Spleen (tissue), 11 donors: ENCODE measurements at regions not wholly inside any gene's neighbourhood (a gene's known extent, or its start where the extent isn't known, plus 50 kb on each side); places are given as distances from the start of the nearest gene placed in this dataset.

Experiments
- DNase-seq: peaks from one replicate; pipeline ENCODE4 v3.0.0-alpha.2; 2020
- H3K27ac ChIP-seq, 8 donors: fragments of 200-600 bp; sonication (generic) in 7 of 8; 1 replicate in 4 of 8; 2 replicates in 4 of 8; pipeline versions ENCODE4 v1.5.0 to v1.8.0; 2016 to 2021; ENCODE audit warnings: inconsistent platforms in 4 of 8, mild to moderate bottlenecking in 4 of 8, moderate library complexity in 1 of 8
- H3K27me3 ChIP-seq, 7 donors: fragments of 200-600 bp; sonication (generic) in 6 of 7; replicated peaks in 1 of 7; 1 replicate in 4 of 7; 2 replicates in 3 of 7; pipeline versions ENCODE4 v1.5.0 to v1.8.0; 2016 to 2021; ENCODE audit warnings: inconsistent platforms in 3 of 7, mild to moderate bottlenecking in 1 of 7
- H3K36me3 ChIP-seq, 6 donors: fragments of 200-600 bp; sonication (generic) in 5 of 6; 1 replicate in 4 of 6; 2 replicates in 2 of 6; pipeline versions ENCODE4 v1.5.0 to v1.8.0; 2016 to 2021; ENCODE audit warnings: inconsistent platforms in 2 of 6
- H3K4me1 ChIP-seq, 6 donors: fragments of 200-600 bp; sonication (generic) in 5 of 6; 1 replicate in 3 of 6; 2 replicates in 3 of 6; pipeline versions ENCODE4 v1.5.0 to v1.8.0; 2016 to 2021; ENCODE audit warnings: inconsistent platforms in 3 of 6
- H3K4me3 ChIP-seq, 8 donors: fragments of 200-600 bp; sonication (generic) in 7 of 8; 1 replicate in 4 of 8; 2 replicates in 4 of 8; pipeline versions ENCODE4 v1.5.0 to v1.8.0; 2016 to 2021; ENCODE audit warnings: inconsistent platforms in 4 of 8, mild to moderate bottlenecking in 4 of 8, moderate library complexity in 2 of 8
- H3K9me3 ChIP-seq, 8 donors: fragments of 200-600 bp; sonication (generic) in 7 of 8; 1 replicate in 4 of 8; 2 replicates in 4 of 8; pipeline versions ENCODE4 v1.5.0 to v1.8.0; 2016 to 2021; ENCODE audit warnings: inconsistent platforms in 4 of 8
- CTCF ChIP-seq, 11 experiments: fragments of 200-600 bp in 7 of 11; fragments of 450-650 bp in 4 of 11; sonication (generic) in 4 of 11; IDR thresholded peaks in 8 of 11; conservative IDR thresholded peaks in 3 of 11; 1 replicate in 7 of 11; 2 replicates in 4 of 11; pipeline versions ENCODE4 v1.4.0 to v1.8.0; 2016 to 2021; ENCODE audit warnings: antibody characterized with exemption in 11 of 11, inconsistent platforms in 4 of 11, mild to moderate bottlenecking in 1 of 11
- POLR2A ChIP-seq, 3 donors: fragments of 450-650 bp; IDR thresholded peaks; one replicate each; pipeline ENCODE4 v1.5.1; 2017; ENCODE audit warnings: antibody characterized with exemption in 3 of 3, mild to moderate bottlenecking in 1 of 3
- POLR2AphosphoS5 ChIP-seq, 3 donors: sonication (generic); formaldehyde crosslinking; IDR thresholded peaks; one replicate each; pipeline ENCODE4 v1.5.1; 2017; ENCODE audit warnings: antibody characterized with exemption in 3 of 3
- WGBS, 5 donors: extraction: QIAGEN DNeasy Blood & Tissue Kit in 3 of 5; methylation state at CpG; one replicate each; pipeline versions ENCODE4 v1.1.5 to v1.1.7; 2013 to 2018; 5-methylcytosine and 5-hydroxymethylcytosine counted together
- intact Hi-C: fragments of 100-400 bp; cut with DNase I; formaldehyde crosslinking; loops from one replicate; pipeline ENCODE4 v1.15.0; 2023; ENCODE audit warnings: low total_unique reads
- donor health status: healthy with polysubstance abuse.
- donor health status: DM: no; HTN: no; CAD: no; lungs with moderate emphysema.
- donor health status: DM: no; HTN: no; CAD: no.
- donor health status: Bipolar disorder and iron deficiency.
- donor health status: healthy.
- donor health status: DM: no; HTN: no; CAD: no.
- donor health status: DM: yes; HTN: yes; CAD: no.

- DNase-seq, result no peak
- intact Hi-C loops, result no loop called here
- peaks cover 0 to 11% (median 0%) of the 10 kb centered on the region in 8 donors for H3K9me3 ChIP-seq
- TF ChIP-seq POLR2A (IDR thresholded peaks at IDR 0.05) (no peak), POLR2AphosphoS5 (IDR thresholded peaks at IDR 0.05) (no peak), CTCF (IDR thresholded peaks at IDR 0.05 in 8 of 11, conservative IDR thresholded peaks at IDR 0.05 in 3 of 11) (no peak)
- H3K4me3 ChIP-seq, result no peak overlapping the region
- H3K27ac ChIP-seq, result no peak overlapping the region
- no peaks in the 10 kb centered on the region for H3K4me1 ChIP-seq
- H3K36me3 ChIP-seq, result no peaks in the 10 kb centered on the region
- H3K27me3 ChIP-seq, result no peaks in the 10 kb centered on the region
- whole genome bisulfite sequencing, 5 donors, result 69 to 93% (median 78%) methylated on average over 1 of the region's 1 CpG
Observed at GRCh38 chrX:11932423-11932822, 174.4 kb downstream of the MSL3 start.

- 55 to 89% (median 62%) methylated on average over 1 of the region's 1 CpG for WGBS, 5 donors
- H3K9me3 ChIP-seq, result no peaks in the 10 kb centered on the region
- intact Hi-C loops, result no loop called here
Observed at GRCh38 chrX:11934089-11934488, 176.1 kb downstream of the MSL3 start.

GRCh38 chrX:11941571-11941970 lies 183.5 kb downstream of the MSL3 start:
- Histone ChIP-seq H3K9me3 (no peaks in the 10 kb centered on the region), H3K4me1 (no peaks in the 10 kb centered on the region), H3K27ac (no peak overlapping the region), H3K27me3 (peaks cover 0 to 10% (median 0%) of the 10 kb centered on the region in 7 donors), H3K4me3 (no peak overlapping the region), H3K36me3 (no peaks in the 10 kb centered on the region)
- WGBS, 5 donors, result 65 to 84% (median 74%) methylated on average over 5 of the region's 5 CpGs
- DNase-seq, result no peak
- TF ChIP-seq POLR2A (IDR thresholded peaks at IDR 0.05) (no peak), POLR2AphosphoS5 (IDR thresholded peaks at IDR 0.05) (no peak), CTCF (IDR thresholded peaks at IDR 0.05 in 8 of 11, conservative IDR thresholded peaks at IDR 0.05 in 3 of 11) (no peak)
- intact Hi-C loops, result no loop called here

More at GRCh38 chrX:11934089-11934488, 176.1 kb downstream of the MSL3 start:
- TF ChIP-seq POLR2A (IDR thresholded peaks at IDR 0.05), result no peak
- TF ChIP-seq POLR2AphosphoS5 (IDR thresholded peaks at IDR 0.05), result no peak
- no peak for TF ChIP-seq CTCF (IDR thresholded peaks at IDR 0.05 in 8 of 11, conservative IDR thresholded peaks at IDR 0.05 in 3 of 11)
- H3K36me3 ChIP-seq, result no peaks in the 10 kb centered on the region
- H3K4me3 ChIP-seq, result no peak overlapping the region
- no peak overlapping the region for H3K27ac ChIP-seq
- no peak for DNase-seq
- no peaks in the 10 kb centered on the region for H3K27me3 ChIP-seq
- H3K4me1 ChIP-seq, result no peaks in the 10 kb centered on the region

GRCh38 chrX:11944501-11944900 lies 186.5 kb downstream of the MSL3 start:
- intact Hi-C loops, result no loop called here
- DNase-seq, result no peak
- H3K4me1 ChIP-seq, result no peaks in the 10 kb centered on the region
- no peak overlapping the region for H3K4me3 ChIP-seq
- H3K9me3 ChIP-seq, result no peaks in the 10 kb centered on the region
- 18 to 24% (median 21%) methylated on average over 3 to 5 of the region's 5 CpGs for WGBS, 5 donors
- H3K27me3 ChIP-seq, result peaks cover 0 to 10% (median 0%) of the 10 kb centered on the region in 7 donors
- H3K27ac ChIP-seq, result no peak overlapping the region
- no peaks in the 10 kb centered on the region for H3K36me3 ChIP-seq
- TF ChIP-seq POLR2A (IDR thresholded peaks at IDR 0.05), result no peak
- TF ChIP-seq POLR2AphosphoS5 (IDR thresholded peaks at IDR 0.05), result no peak
- TF ChIP-seq CTCF (IDR thresholded peaks at IDR 0.05 in 8 of 11, conservative IDR thresholded peaks at IDR 0.05 in 3 of 11), result no peak
